Inflammatory macrophage (primary cell): ENCODE measurements at regions not wholly inside any gene's neighbourhood (a gene's known extent, or its start where the extent isn't known, plus 50 kb on each side); places are given as distances from the start of the nearest gene placed in this dataset.
"Not testable (repeated sequence)": the region's sequence is repeated elsewhere in the genome, so short reads cannot be mapped to it uniquely, and the experiment has no call there.

Source experiments
- DNase-seq, 2 donors: peaks; one replicate each; pipeline ENCODE4 v3.0.0-alpha.2; 2020 to 2022

GRCh38 chr13:59016250-59016649 is 1147.5 kb downstream of the DIAPH3 start:
- no peak for DNase-seq

DNA sequence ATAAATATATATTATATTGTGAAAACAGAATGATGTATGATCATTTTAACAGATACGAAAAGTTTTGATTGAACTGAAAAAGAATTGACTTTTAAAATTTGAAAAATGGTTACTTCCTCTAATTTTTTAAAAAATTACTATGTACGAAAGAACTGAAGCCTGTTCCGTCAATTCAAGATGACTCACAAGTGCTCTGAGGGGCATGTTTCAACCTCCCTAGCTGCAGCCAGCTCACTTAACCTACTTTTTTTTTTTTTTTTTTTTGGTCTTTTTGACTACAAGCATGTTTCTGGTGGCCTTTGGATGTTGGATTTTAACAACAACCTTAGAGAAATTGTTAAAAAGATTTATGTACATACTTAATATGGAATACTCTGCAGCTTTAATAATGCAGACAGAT is 1139.3 kb downstream of the DIAPH3 start:
- DNase-seq: no peak

- DNase-seq: no peak
Observed at GRCh38 chr13:59034198-59034597, 1129.5 kb downstream of the DIAPH3 start.

DNA sequence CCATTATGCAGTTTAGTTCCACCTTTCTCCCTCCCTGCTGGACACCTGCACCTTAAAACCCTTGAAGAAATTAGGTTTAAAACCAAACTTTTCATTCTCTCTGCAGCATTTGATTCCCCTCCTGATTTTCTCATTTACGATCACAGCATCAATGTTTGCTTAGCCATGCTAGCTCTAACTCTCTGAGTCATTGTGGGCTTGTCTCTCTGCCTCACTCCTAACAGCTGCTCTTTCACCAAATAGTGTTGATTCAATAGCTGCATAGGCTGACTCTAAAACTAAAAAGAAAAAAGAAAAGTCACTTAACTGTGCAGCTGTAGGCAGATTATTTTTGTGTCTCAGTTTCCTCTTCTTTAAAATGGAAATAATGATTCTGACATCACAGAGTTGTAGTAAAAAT is 1124.9 kb downstream of the DIAPH3 start:
- no peak for DNase-seq

DNA sequence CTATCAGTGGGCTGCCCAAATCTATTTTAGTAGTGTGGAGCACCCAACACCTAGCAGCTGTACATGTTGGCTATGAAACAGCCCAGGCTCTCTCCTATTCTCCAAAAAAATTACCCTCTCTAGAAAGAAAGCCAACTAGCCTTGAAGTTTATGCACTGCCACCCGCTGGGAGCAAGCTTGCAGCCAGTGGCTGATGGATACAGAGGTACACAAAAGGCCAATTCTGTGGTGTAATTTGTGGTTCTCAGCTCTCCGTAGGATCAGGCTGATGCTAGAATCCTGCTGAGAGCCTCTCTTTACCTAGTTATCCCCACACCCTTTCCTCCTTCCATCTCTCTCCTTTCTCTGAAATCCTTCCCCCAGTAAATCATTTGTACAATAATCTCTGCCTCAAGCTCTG is 1120.7 kb downstream of the DIAPH3 start:
- DNase-seq: no peak

DNA sequence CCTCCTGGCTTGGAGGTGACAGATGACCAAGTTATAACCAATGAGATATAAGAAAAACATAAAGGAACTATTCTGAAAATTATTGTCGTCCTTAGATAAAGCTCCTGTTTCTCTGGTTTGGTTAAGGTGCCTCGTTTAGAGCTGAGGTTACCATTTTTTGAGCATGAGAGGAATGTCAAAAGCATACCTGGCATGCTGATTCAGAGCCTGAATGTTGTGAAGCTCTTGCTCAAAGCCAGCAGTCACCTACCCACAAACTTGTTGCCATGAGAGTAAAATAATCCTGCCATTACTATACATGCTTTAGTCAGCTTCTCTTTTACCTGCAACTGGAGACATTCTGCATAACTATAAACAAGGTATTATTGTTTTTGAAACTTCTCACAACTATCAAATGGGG is 1116.2 kb downstream of the DIAPH3 start:
- no peak for DNase-seq

DNA sequence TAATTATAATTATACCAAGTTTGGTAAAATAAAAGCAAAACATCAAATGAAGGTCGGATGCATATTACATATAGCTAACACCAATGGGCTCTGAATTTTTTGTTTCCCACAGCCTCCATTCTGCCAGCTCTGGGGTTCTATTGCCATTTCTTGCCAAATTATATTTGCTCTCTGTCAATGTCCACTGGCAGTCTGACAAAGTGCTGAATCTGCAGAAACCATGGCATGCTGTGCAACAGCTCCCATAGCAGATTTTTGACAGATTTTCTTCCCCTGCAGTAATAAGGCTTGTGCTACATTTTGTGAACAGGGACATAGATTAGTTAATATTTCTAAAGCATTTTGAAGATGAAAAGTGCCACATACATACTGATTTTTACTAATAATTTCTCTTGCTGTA is 1102.1 kb downstream of the DIAPH3 start:
- no peak for DNase-seq

- no peak for DNase-seq
Observed at GRCh38 chr13:59064042-59064441, 1099.7 kb downstream of the DIAPH3 start.

DNA sequence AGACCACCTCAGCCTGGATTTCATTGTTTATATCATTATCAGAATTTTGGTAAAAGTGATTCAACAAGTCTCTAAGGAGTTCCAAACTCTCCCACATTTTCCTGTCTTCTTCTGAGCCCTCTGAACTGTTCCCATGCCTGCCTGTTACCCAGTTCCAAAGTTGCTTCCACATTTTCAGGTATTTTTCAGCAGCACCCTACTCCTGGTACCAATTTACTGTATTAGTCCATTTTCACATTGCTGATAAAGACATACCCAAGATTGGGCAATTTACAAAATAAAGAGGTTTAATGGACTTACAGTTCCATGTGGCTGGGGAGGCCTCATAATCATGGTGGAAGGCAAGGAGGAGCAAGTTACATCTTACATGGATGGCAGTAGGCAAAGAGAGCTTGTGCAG is 1087.3 kb downstream of the DIAPH3 start:
- DNase-seq: not testable (repeated sequence)

DNA sequence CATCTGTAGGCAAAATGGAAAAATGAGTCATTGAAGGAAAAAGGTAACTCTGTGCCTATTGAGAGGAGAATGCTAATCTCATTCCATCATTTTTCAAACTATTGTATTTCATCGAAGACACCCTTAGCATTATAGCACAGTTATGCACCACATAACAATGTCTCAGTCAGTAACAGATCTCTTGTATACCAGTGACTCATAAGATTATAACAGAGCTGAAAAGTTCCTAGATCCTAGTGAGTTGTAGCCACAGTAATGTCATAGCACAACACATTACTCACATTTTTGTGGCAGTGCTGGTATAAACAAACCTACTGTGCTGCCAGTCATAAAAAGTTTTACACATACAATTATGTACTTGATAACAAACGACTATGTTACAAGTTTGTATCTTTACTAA is 1077.6 kb downstream of the DIAPH3 start:
- DNase-seq: no peak

DNA sequence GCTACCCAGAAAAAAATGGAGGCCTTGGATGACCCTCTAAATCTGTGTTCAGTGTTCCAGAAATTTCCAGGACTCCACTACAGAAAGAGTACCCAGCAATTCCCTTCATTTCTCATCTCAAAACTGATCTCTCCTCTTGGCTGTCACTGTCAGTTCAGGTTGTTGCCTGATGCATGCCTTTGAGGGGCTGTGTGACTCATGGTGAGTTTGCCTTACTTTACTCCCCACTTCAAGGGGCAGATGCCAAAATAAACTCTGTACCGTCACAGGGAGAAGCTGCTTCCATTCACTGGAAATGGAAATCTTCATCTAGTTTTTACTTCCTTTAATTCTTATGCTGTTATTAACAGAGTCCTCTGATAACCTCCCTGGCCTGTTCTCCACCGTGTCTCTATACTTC is 1075.0 kb downstream of the DIAPH3 start:
- DNase-seq: no peak

DNA sequence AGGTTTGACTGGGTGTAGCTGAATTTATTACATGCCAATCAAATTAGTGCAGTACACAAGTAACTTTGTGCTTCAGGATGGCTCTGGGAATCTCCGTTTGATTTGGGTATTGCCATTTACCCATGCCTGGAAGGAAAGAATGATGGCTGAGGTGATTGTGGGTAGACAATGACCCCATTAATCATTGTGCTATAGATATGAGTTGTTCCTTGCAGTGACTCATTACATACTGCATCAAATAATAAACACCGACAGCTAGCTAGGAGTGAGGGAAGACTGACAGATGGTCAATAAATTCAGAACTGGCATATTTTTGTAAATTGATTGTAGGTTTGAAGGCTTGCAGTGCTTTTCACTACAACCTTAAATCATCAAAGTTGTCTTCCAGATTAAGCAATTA is 1069.5 kb downstream of the DIAPH3 start:
- DNase-seq: no peak

DNA sequence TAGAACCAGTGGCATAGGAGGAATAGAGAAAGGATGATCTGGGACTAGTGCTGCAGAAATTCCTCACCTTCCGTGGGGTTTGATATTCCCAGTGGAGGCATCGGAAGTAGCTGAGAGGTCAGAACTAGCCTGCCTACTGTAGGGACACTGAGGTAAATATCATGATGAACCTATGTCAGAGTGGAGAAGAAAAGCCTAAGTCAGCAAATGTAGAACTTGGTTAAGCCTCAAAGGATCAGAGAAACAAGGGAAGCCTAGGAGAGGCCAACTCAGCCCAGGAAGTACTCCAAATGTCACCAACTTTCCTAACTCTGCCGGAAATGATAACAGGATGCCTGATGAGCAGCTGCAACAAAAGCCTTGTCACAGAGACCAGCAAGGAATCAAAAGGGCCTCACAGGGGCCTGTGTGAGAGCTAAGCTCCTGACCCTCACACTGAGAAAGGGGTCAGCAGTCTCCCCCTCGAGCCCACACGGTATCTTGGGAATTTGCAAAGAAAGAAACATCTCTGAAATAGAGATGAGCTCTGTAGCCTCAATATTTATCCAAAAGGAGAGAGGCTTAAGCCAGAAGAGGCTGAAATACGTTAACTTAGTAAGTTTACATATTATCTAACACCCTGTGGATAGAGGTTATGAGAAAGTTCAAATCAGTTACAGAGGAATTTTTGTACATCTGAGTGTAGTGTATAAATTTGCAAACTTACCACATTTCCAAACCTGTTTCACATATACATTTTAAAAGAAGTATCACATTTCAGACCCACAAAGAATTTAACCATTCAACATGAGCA is 1064.3 kb downstream of the DIAPH3 start:
- DNase-seq: no peak

DNA sequence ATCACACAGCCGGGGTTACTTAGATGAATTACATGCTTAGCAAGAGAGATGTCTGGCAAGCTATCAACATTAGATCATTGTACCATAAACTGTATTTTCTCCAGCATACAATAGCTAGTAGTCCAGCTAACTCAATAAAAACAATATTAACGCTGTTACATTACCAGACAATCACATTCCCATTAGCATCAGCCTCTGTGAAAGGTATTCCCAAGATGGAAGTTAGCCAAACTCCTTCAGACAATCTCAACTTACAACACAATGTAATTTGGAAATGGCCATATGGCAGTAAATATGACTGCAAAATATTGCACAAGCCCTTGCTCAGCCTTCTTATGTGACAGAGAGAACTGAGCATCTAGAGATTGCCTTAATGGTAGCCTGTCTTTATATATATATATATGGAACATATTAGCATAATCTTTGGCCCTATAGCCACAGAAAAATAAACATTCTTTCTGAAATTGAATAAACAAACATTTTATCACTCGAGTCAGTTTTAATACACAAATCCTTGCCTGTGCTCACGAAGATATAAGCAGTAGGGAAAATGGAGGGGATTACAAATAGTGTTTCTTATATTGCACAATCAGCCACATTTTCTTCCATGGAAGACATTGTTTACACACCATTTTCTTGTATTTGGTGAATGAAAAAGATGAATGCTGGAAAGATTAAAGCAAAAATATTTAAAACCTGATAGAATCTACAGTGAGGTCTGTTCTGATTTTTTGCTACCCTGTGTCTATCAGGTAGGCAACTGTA is 1060.5 kb downstream of the DIAPH3 start:
- DNase-seq: no peak

GRCh38 chr13:59111751-59112171 is 1052.0 kb downstream of the DIAPH3 start:
- DNase-seq: no peak

DNA sequence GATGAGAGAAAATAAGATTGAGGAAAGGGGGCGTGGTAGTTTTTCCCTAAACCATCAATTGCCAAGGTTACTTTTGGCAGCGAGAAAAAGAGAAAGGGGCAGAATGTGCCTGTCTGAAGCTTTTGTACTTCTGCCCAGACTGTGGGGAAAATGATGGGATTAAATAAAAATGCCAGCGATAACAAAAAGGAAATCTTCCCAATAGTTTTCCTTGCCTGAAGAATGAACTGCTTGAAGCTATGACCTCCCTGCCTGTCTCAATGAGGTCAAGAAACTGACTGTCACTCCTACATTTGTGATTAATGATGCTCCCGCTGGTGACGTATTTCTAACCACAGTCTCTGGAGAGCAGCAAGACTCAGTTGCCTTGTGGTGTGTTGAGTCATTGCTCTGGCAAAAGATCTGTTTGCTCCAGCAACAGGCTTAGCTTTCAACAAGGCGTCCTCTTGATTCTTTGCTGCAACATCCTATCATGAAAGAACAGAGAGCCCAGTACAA is 1051.5 kb downstream of the DIAPH3 start:
- DNase-seq: no peak

DNA sequence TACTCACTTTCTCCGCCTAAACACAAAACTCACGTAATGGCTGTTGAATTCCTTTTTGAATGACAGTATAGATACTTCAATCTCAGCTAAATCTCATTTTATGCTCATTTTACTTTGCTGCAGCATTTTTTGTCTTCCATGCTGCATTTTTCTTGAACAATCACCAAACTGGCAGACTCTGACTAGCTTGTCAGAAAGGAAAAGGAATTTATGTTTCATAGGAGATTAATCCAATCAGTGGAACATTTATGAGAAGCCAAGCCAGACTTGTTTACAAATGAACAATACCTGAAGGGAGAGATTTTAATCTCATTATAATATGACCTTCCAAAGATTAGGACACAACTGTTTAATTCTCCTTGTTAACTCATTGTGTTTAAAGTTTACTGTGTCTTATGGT is 1044.3 kb downstream of the DIAPH3 start:
- DNase-seq: no peak

GRCh38 chr13:59120297-59120843 is 1043.4 kb downstream of the DIAPH3 start:
- DNase-seq: no peak

DNA sequence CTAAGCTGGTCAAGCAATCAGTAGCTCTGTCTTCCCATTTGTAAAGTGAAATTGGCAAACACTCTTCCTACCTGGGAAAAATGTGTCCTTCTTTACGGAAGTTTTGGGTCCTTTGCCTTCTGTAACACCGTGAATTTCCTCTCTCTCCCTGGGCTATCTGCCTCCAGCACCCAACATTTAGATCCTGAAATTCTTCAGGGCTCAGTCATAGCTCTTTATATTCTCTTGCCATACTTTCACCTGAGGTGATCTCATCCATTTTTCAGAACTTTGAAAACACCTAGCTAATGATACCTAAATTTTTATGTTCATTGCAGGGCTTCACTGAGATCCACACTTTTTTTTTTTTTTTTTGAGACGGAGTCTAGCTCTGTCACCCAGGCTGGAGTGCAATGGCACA is 1042.2 kb downstream of the DIAPH3 start:
- no peak for DNase-seq

GRCh38 chr13:59126474-59126873 is 1037.3 kb downstream of the DIAPH3 start:
- no peak for DNase-seq

GRCh38 chr13:59133903-59134302 is 1029.8 kb downstream of the DIAPH3 start:
- DNase-seq: no peak

- no peak for DNase-seq
Observed at GRCh38 chr13:59144700-59145099, 1019.0 kb downstream of the DIAPH3 start.

- DNase-seq: no peak
Observed at GRCh38 chr13:59145381-59145780, 1018.3 kb downstream of the DIAPH3 start.

DNA sequence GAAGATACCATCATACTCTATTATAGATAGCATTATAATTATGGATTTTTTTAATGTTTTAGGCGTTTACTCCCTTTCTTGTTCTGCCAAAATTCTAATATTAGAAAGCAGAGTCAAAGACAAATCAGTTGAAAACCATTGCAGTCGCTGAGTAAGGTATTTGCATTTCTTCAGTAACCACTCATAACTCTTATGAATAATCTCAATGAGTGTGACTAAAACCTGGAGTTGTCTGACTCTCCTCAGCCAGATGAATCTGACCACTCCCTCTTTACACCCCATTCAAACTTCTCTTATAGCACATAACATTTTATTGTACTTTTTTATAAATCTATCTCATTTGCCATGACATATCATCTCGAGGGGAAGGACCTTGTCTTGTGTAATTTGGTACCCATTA is 1006.5 kb downstream of the DIAPH3 start:
- DNase-seq: no peak
